H9 (cell line): ENCODE measurements at regions not wholly inside any gene's neighbourhood (a gene's known extent, or its start where the extent isn't known, plus 50 kb on each side); places are given as distances from the start of the nearest gene placed in this dataset.

Experiments
- DNase-seq: peaks from one replicate; pipeline ENCODE4 v3.0.0-alpha.2; 2017
- H2AFZ ChIP-seq: one replicate; pipeline ENCODE4 v1.6.1; 2013; ENCODE audit warnings: mild to moderate bottlenecking, low read length, control low read depth, moderate library complexity
- H2AK5ac ChIP-seq: 2 replicates; pipeline ENCODE4 v1.6.1; 2013; ENCODE audit warnings: low read length, control low read depth, mixed read lengths; ENCODE audit not compliant: insufficient read length
- H2BK120ac ChIP-seq: one replicate; pipeline ENCODE4 v1.6.1; 2013; ENCODE audit warnings: low read depth, mild to moderate bottlenecking, low read length, control low read depth, inconsistent platforms; ENCODE audit not compliant: poor library complexity, severe bottlenecking
- H2BK12ac ChIP-seq: 2 replicates; pipeline ENCODE4 v1.6.1; 2013; ENCODE audit warnings: low read length, control low read depth, mixed read lengths, low read depth; ENCODE audit not compliant: insufficient read length
- H2BK15ac ChIP-seq: 2 replicates; pipeline ENCODE4 v1.6.1; 2013; ENCODE audit warnings: low read depth, low read length, control low read depth
- H2BK20ac ChIP-seq: one replicate; pipeline ENCODE4 v1.6.1; 2013; ENCODE audit warnings: low read depth, mild to moderate bottlenecking, low read length, control low read depth, inconsistent platforms; ENCODE audit not compliant: poor library complexity, severe bottlenecking
- H2BK5ac ChIP-seq: 2 replicates; pipeline ENCODE4 v1.6.1; 2013; ENCODE audit warnings: low read length, control low read depth, mixed read lengths; ENCODE audit not compliant: insufficient read length
- H3K14ac ChIP-seq: 2 replicates; pipeline ENCODE4 v1.6.1; 2013; ENCODE audit warnings: low read length, control low read depth; ENCODE audit not compliant: insufficient read depth
- H3K18ac ChIP-seq: 2 replicates; pipeline ENCODE4 v1.6.1; 2013; ENCODE audit warnings: low read depth, mild to moderate bottlenecking, mixed read lengths, low read length, control low read depth; ENCODE audit not compliant: insufficient read length
- H3K23ac ChIP-seq: 2 replicates; pipeline ENCODE4 v1.6.1; 2013; ENCODE audit warnings: low read length, control low read depth, mixed read lengths, low read depth; ENCODE audit not compliant: insufficient read length
- H3K23me2 ChIP-seq: 2 replicates; pipeline ENCODE4 v1.6.1; 2013; ENCODE audit warnings: low read depth, mild to moderate bottlenecking, mixed read lengths, low read length, control low read depth; ENCODE audit not compliant: insufficient read length, poor library complexity, severe bottlenecking
- H3K27ac ChIP-seq: 2 replicates; pipeline ENCODE4 v1.5.1; 2013; ENCODE audit warnings: low read length, control low read depth, mixed read lengths, low read depth; ENCODE audit not compliant: insufficient read length
- H3K27me3 ChIP-seq: 2 replicates; pipeline ENCODE4 v1.6.1; 2013; ENCODE audit warnings: low read length, control low read depth, inconsistent platforms; ENCODE audit not compliant: insufficient read depth
- H3K4ac ChIP-seq: 2 replicates; pipeline ENCODE4 v1.6.1; 2013; ENCODE audit warnings: low read depth, mild to moderate bottlenecking, control low read depth, inconsistent platforms, low read length, moderate library complexity
- H3K4me1 ChIP-seq: 2 replicates; pipeline ENCODE4 v1.6.1; 2013; ENCODE audit warnings: low read length, control low read depth, inconsistent platforms; ENCODE audit not compliant: insufficient read depth
- H3K4me2 ChIP-seq: 2 replicates; pipeline ENCODE4 v1.6.1; 2013; ENCODE audit warnings: low read length, control low read depth, mixed read lengths; ENCODE audit not compliant: insufficient read length, insufficient read depth
- H3K56ac ChIP-seq: 2 replicates; pipeline ENCODE4 v1.6.1; 2013; ENCODE audit warnings: low read depth, mild to moderate bottlenecking, mixed read lengths, low read length, control low read depth; ENCODE audit not compliant: insufficient read length
- H3K79me1 ChIP-seq: 2 replicates; pipeline ENCODE4 v1.6.1; 2013; ENCODE audit warnings: low read depth, mild to moderate bottlenecking, moderate library complexity, low read length, control low read depth, inconsistent platforms; ENCODE audit not compliant: insufficient read depth, poor library complexity, severe bottlenecking
- H3K79me2 ChIP-seq: 2 replicates; pipeline ENCODE4 v1.6.1; 2013; ENCODE audit warnings: low read length, control low read depth, inconsistent platforms; ENCODE audit not compliant: insufficient read depth
- H3K9ac ChIP-seq: 2 replicates; pipeline ENCODE4 v1.6.1; 2013; ENCODE audit warnings: low read length, control low read depth, mixed read lengths; ENCODE audit not compliant: insufficient read length; ENCODE audit errors: extremely low read depth
- H3K9me3 ChIP-seq: one replicate; pipeline ENCODE4 v1.6.1; 2013; ENCODE audit warnings: low read depth, low read length, inconsistent platforms; ENCODE audit not compliant: control insufficient read depth
- H3T11ph ChIP-seq: one replicate; pipeline ENCODE4 v1.6.1; 2013; ENCODE audit warnings: mild to moderate bottlenecking, low read length, control low read depth, inconsistent platforms
- H4K20me1 ChIP-seq: one replicate; pipeline ENCODE4 v1.6.1; 2013; ENCODE audit not compliant: control insufficient read depth, insufficient read length, insufficient read depth
- H4K5ac ChIP-seq: 2 replicates; pipeline ENCODE4 v1.6.1; 2013; ENCODE audit warnings: low read depth, mild to moderate bottlenecking, mixed read lengths, low read length, control low read depth; ENCODE audit not compliant: insufficient read length
- H4K8ac ChIP-seq: replicated peaks from 2 replicates; pipeline ENCODE4 v1.6.1; 2013; ENCODE audit warnings: low read length, control low read depth, mixed read lengths, low read depth; ENCODE audit not compliant: insufficient read length
- H4K91ac ChIP-seq: 2 replicates; pipeline ENCODE4 v1.6.1; 2013; ENCODE audit warnings: low read depth, mild to moderate bottlenecking, moderate library complexity, mixed read lengths, low read length, control low read depth; ENCODE audit not compliant: insufficient read length
- H3K27ac Mint-ChIP-seq, 3 experiments: 2 replicates in 2 of 3; 3 replicates in 1 of 3; pipeline ENCODE4 v1.8.0; 2020 to 2021; ENCODE audit warnings: mixed read lengths in 3 of 3, mild to moderate bottlenecking in 1 of 3, moderate library complexity in 1 of 3
- H3K27me3 Mint-ChIP-seq: 2 replicates; pipeline ENCODE4 v1.8.0; 2021; ENCODE audit warnings: low read depth, mild to moderate bottlenecking, moderate library complexity, mixed read lengths
- H3K36me3 Mint-ChIP-seq, 3 experiments: 2 replicates in 2 of 3; 3 replicates in 1 of 3; pipeline ENCODE4 v1.8.0; 2020 to 2021; ENCODE audit warnings: low read depth in 3 of 3, mixed read lengths in 3 of 3; ENCODE audit not compliant: insufficient read depth in 1 of 3
- H3K4me1 Mint-ChIP-seq, 2 experiments: 2 replicates each; pipeline ENCODE4 v1.8.0; 2020; ENCODE audit warnings: mixed read lengths in 2 of 2
- H3K4me3 Mint-ChIP-seq, 2 experiments: 2 replicates in 1 of 2; 3 replicates in 1 of 2; pipeline ENCODE4 v1.8.0; 2020 to 2021; ENCODE audit warnings: mild to moderate bottlenecking in 2 of 2, mixed read lengths in 2 of 2, moderate library complexity in 1 of 2
- H3K9me3 Mint-ChIP-seq, 2 experiments: 2 replicates in 1 of 2; 3 replicates in 1 of 2; pipeline ENCODE4 v1.8.0; 2020; ENCODE audit warnings: mild to moderate bottlenecking in 2 of 2, mixed read lengths in 2 of 2, moderate library complexity in 1 of 2
- WGBS: extraction: QIAGEN DNeasy Blood & Tissue Kit; methylation state at CpG from one replicate; pipeline ENCODE4 v1.1.7; 2013; ENCODE audit warnings: missing lambda C conversion rate, low lambda C conversion rate, mixed read lengths; ENCODE audit not compliant: insufficient read length; ENCODE audit errors: extremely low coverage; 5-methylcytosine and 5-hydroxymethylcytosine counted together
- TF ChIP-seq, protein P1 (sequence below): fragments of 200-600 bp; sonication (generic); conservative IDR thresholded peaks from 3 replicates; pipeline ENCODE4 v1.8.0; 2021; ENCODE audit warnings: antibody characterized with exemption, mild to moderate bottlenecking

DNA sequence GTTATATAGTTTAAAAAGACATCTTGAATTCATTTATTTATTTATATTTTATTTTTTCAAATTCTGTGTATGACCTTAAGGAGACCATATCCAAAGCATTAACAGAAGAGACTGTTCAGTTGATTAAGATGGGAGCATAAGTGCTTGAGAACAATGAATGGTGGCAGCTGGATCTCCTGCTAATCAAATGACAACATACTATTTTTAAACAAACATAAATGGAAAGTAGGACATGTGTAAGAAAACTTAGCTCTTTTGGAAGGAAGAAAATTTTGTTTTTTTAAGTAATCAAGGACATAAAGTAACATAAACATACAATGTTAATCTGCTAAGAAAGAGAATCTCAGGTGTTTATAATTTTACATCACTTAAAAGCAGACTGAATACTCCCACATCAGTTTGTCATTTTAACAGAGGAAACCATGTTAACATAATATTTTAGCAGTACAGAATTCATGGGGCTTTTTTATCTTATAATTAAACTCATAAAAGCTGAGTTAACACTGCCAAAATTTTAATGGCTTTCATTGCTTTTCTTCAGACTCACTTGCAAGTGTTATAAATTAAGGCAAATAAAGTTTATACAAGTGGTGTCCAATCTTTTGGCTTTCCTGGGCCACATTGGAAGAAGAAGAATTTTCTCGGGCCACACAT lies 95.1 kb downstream of the MAD2L1 start:
- H3K9me3 Mint-ChIP-seq: no peaks in the 10 kb centered on the region
- no peak overlapping the region for H3T11ph ChIP-seq
- no peak overlapping the region for H3K4ac ChIP-seq
- H3K27me3 Mint-ChIP-seq: no peaks in the 10 kb centered on the region
- no peak overlapping the region for H4K91ac ChIP-seq
- H3K56ac ChIP-seq: no peak overlapping the region
- H3K9me3 ChIP-seq: no peaks in the 10 kb centered on the region
- H2BK120ac ChIP-seq: no peak overlapping the region
- no peak overlapping the region for H2BK15ac ChIP-seq
- no peak overlapping the region for H3K9ac ChIP-seq
- no CpG with 5 or more reads among the region's 1 CpG for WGBS
- H3K23me2 ChIP-seq: no peaks in the 10 kb centered on the region
- no peak overlapping the region for H2BK5ac ChIP-seq
- H3K4me3 Mint-ChIP-seq: no peak overlapping the region
- H3K4me1 Mint-ChIP-seq: peaks cover 0 to 2% of the 10 kb centered on the region in 2 experiments; a peak in 1 of 4 replicates
- H3K27me3 ChIP-seq: no peaks in the 10 kb centered on the region
- no peak overlapping the region for H2AFZ ChIP-seq
- H4K8ac ChIP-seq: no peak overlapping the region
- H3K36me3 Mint-ChIP-seq: no peaks in the 10 kb centered on the region
- H2BK12ac ChIP-seq: no peak overlapping the region
- H3K23ac ChIP-seq: no peak overlapping the region
- no peak for DNase-seq
- H3K4me2 ChIP-seq: no peak overlapping the region
- H3K27ac ChIP-seq: no peak overlapping the region
- no peaks in the 10 kb centered on the region for H3K79me2 ChIP-seq
- no peak overlapping the region for H3K14ac ChIP-seq
- peaks cover 2% of the 10 kb centered on the region for H3K4me1 ChIP-seq
- H2AK5ac ChIP-seq: no peak overlapping the region
- no peak overlapping the region for H3K27ac Mint-ChIP-seq
- H3K18ac ChIP-seq: no peak overlapping the region
- no peaks in the 10 kb centered on the region for H4K20me1 ChIP-seq
- TF ChIP-seq, protein P1, sequence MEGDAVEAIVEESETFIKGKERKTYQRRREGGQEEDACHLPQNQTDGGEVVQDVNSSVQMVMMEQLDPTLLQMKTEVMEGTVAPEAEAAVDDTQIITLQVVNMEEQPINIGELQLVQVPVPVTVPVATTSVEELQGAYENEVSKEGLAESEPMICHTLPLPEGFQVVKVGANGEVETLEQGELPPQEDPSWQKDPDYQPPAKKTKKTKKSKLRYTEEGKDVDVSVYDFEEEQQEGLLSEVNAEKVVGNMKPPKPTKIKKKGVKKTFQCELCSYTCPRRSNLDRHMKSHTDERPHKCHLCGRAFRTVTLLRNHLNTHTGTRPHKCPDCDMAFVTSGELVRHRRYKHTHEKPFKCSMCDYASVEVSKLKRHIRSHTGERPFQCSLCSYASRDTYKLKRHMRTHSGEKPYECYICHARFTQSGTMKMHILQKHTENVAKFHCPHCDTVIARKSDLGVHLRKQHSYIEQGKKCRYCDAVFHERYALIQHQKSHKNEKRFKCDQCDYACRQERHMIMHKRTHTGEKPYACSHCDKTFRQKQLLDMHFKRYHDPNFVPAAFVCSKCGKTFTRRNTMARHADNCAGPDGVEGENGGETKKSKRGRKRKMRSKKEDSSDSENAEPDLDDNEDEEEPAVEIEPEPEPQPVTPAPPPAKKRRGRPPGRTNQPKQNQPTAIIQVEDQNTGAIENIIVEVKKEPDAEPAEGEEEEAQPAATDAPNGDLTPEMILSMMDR: no peak
- H4K5ac ChIP-seq: no peak overlapping the region
- no peak overlapping the region for H2BK20ac ChIP-seq
- no peaks in the 10 kb centered on the region for H3K79me1 ChIP-seq
